ENCODE measurements at regions not wholly inside any gene's neighbourhood (a gene's known extent, or its start where the extent isn't known, plus 50 kb on each side); places are given as distances from the start of the nearest gene placed in this dataset.

DNA sequence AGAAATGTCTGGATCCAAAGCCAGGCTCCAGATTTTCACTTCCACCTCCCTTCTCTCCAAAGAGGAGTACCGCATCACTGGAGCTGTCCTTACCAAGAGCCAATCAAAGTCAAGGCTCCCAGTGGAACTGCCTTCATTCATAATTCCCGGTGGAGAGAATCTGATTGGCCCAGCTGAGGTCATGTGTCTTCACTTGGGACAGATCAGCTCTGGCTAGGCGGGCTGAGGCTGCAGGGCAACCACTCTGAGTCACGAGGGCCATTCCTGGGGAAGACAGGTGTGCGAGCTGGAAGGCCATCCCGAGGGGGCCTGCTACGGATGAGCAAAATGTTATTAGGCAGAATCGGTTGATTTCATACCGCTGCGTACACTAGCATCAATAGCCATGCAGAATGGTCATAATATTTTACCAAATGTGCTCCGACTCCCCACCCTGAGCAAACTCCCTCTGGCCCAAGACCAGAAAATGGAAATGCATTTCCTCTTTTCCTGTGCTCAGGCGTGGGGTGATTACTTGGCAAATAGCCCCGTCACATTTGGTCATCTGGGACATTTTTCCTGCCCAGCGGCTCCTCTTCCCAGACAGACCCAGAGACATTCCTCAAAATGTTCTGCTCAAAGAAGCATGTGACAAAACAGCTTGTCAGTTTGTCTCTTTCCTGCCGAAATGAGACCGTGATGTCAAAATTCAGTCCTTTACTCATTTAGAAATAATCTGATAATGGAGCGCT, 111.1 kb downstream of the AIPL1 start:
- in situ Hi-C loops (cut with HindIII; ENCODE audit: low pct_ligation_motif_present, low sequenced_read_pairs) = no loop called here
- Histone ChIP-seq H3K27me3 (replicated peaks) (no peaks in the 10 kb centered on the region), H3K36me3 (replicated peaks) (no peaks in the 10 kb centered on the region), H3K27ac (no peak overlapping the region), H3K4me3 (ENCODE audit: low read depth, low read length) (no peak overlapping the region)
- no peak for DNase-seq
- TF ChIP-seq, protein P1, sequence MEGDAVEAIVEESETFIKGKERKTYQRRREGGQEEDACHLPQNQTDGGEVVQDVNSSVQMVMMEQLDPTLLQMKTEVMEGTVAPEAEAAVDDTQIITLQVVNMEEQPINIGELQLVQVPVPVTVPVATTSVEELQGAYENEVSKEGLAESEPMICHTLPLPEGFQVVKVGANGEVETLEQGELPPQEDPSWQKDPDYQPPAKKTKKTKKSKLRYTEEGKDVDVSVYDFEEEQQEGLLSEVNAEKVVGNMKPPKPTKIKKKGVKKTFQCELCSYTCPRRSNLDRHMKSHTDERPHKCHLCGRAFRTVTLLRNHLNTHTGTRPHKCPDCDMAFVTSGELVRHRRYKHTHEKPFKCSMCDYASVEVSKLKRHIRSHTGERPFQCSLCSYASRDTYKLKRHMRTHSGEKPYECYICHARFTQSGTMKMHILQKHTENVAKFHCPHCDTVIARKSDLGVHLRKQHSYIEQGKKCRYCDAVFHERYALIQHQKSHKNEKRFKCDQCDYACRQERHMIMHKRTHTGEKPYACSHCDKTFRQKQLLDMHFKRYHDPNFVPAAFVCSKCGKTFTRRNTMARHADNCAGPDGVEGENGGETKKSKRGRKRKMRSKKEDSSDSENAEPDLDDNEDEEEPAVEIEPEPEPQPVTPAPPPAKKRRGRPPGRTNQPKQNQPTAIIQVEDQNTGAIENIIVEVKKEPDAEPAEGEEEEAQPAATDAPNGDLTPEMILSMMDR (IDR thresholded peaks at IDR 0.05; ENCODE audit: low read depth, low read length, missing control alignments) = no peak

- no peak overlapping the region for H3K4me3 ChIP-seq (ENCODE audit: low read depth, low read length)
- DNase-seq = no peak
- H3K27ac ChIP-seq = no peak overlapping the region
- in situ Hi-C loops (cut with HindIII; ENCODE audit: low pct_ligation_motif_present, low sequenced_read_pairs) = no loop called here
- H3K36me3 ChIP-seq (replicated peaks) = no peaks in the 10 kb centered on the region
- TF ChIP-seq, protein P1 (IDR thresholded peaks at IDR 0.05; ENCODE audit: low read depth, low read length, missing control alignments) = no peak
- H3K27me3 ChIP-seq (replicated peaks) = no peaks in the 10 kb centered on the region
Observed at GRCh38 chr17:6322316-6322715, 112.6 kb downstream of the AIPL1 start.

- Histone ChIP-seq H3K36me3 (replicated peaks) (no peaks in the 10 kb centered on the region), H3K27ac (no peak overlapping the region), H3K4me3 (ENCODE audit: low read depth, low read length) (no peak overlapping the region), H3K27me3 (replicated peaks) (no peaks in the 10 kb centered on the region)
- TF ChIP-seq, protein P1 (IDR thresholded peaks at IDR 0.05; ENCODE audit: low read depth, low read length, missing control alignments) = no peak
- in situ Hi-C loops (cut with HindIII; ENCODE audit: low pct_ligation_motif_present, low sequenced_read_pairs) = no loop called here
- DNase-seq = no peak
Observed at GRCh38 chr17:6314311-6314710, 120.6 kb downstream of the AIPL1 start.

- in situ Hi-C loops (cut with HindIII; ENCODE audit: low pct_ligation_motif_present, low sequenced_read_pairs) = no loop called here
- no peaks in the 10 kb centered on the region for H3K36me3 ChIP-seq (replicated peaks)
- DNase-seq = no peak
- H3K27me3 ChIP-seq (replicated peaks) = no peaks in the 10 kb centered on the region
- no peak overlapping the region for H3K4me3 ChIP-seq (ENCODE audit: low read depth, low read length)
- H3K27ac ChIP-seq = no peak overlapping the region
- TF ChIP-seq, protein P1 (IDR thresholded peaks at IDR 0.05; ENCODE audit: low read depth, low read length, missing control alignments) = no peak
Observed at GRCh38 chr17:6313835-6314234, 121.1 kb downstream of the AIPL1 start.

- DNase-seq = no peak
- no peak overlapping the region for H3K27ac ChIP-seq
- in situ Hi-C loops (cut with HindIII; ENCODE audit: low pct_ligation_motif_present, low sequenced_read_pairs) = no loop called here
- H3K36me3 ChIP-seq (replicated peaks) = no peaks in the 10 kb centered on the region
- H3K27me3 ChIP-seq (replicated peaks) = no peaks in the 10 kb centered on the region
- TF ChIP-seq, protein P1 (IDR thresholded peaks at IDR 0.05; ENCODE audit: low read depth, low read length, missing control alignments) = no peak
- H3K4me3 ChIP-seq (ENCODE audit: low read depth, low read length) = no peak overlapping the region
Observed at GRCh38 chr17:6306820-6307219, 128.1 kb downstream of the AIPL1 start.
